Thyroid gland (tissue), 4 donors: ENCODE measurements at regions not wholly inside any gene's neighbourhood (a gene's known extent, or its start where the extent isn't known, plus 50 kb on each side); places are given as distances from the start of the nearest gene placed in this dataset.

Source experiments
- DNase-seq, 2 donors: peaks; one replicate each; pipeline ENCODE4 v3.0.0-alpha.2; 2019
- H3K27ac ChIP-seq, 3 donors: fragments of 200-600 bp; sonication (generic); 1 replicate in 2 of 3; 2 replicates in 1 of 3; pipeline ENCODE4 v1.5.1; 2016 to 2019; ENCODE audit warnings: mild to moderate bottlenecking in 1 of 3, moderate library complexity in 1 of 3
- H3K27me3 ChIP-seq: fragments of 200-600 bp; sonication (generic); one replicate; pipeline ENCODE4 v1.5.1; 2019
- H3K36me3 ChIP-seq, 2 donors: fragments of 200-600 bp; sonication (generic); one replicate each; pipeline ENCODE4 v1.5.1; 2016 to 2019
- H3K4me1 ChIP-seq, 2 donors: fragments of 200-600 bp; sonication (generic); one replicate each; pipeline ENCODE4 v1.5.1; 2017 to 2019
- H3K4me3 ChIP-seq, 3 donors: fragments of 200-600 bp; sonication (generic); replicated peaks in 1 of 3; 1 replicate in 2 of 3; 2 replicates in 1 of 3; pipeline ENCODE4 v1.5.1; 2016; ENCODE audit warnings: mild to moderate bottlenecking in 1 of 3
- H3K9me3 ChIP-seq: fragments of 200-600 bp; sonication (generic); one replicate; pipeline ENCODE4 v1.5.1; 2017
- POLR2A ChIP-seq, 2 donors: fragments of 450-650 bp; IDR thresholded peaks; one replicate each; pipeline ENCODE4 v1.6.1; 2017; ENCODE audit warnings: antibody characterized with exemption in 2 of 2, mild to moderate bottlenecking in 2 of 2, moderate library complexity in 1 of 2
- WGBS, 2 donors: methylation state at CpG; one replicate each; pipeline ENCODE4 v1.1.5; 2017; 5-methylcytosine and 5-hydroxymethylcytosine counted together
- intact Hi-C: fragments of 100-400 bp; cut with DNase I; formaldehyde crosslinking; loops from one replicate; pipeline ENCODE4 v1.15.1; 2023
- TF ChIP-seq, protein P1 (sequence below), 6 experiments: fragments of 200-600 bp in 3 of 6; fragments of 450-650 bp in 3 of 6; sonication (generic) in 3 of 6; IDR thresholded peaks; one replicate each; pipeline ENCODE4 v1.5.1; 2016 to 2019; ENCODE audit warnings: antibody characterized with exemption in 6 of 6, mild to moderate bottlenecking in 2 of 6, inconsistent platforms in 1 of 6, moderate library complexity in 1 of 6

GRCh38 chr9:115412656-115413055 lies 294.7 kb upstream of the TNC start:
- Histone ChIP-seq H3K4me3 (no peak overlapping the region), H3K4me1 (no peaks in the 10 kb centered on the region), H3K27me3 (no peaks in the 10 kb centered on the region), H3K27ac (no peak overlapping the region), H3K9me3 (no peaks in the 10 kb centered on the region), H3K36me3 (no peaks in the 10 kb centered on the region)
- no peak for DNase-seq
- intact Hi-C loops = no loop called here
- TF ChIP-seq, protein P1, sequence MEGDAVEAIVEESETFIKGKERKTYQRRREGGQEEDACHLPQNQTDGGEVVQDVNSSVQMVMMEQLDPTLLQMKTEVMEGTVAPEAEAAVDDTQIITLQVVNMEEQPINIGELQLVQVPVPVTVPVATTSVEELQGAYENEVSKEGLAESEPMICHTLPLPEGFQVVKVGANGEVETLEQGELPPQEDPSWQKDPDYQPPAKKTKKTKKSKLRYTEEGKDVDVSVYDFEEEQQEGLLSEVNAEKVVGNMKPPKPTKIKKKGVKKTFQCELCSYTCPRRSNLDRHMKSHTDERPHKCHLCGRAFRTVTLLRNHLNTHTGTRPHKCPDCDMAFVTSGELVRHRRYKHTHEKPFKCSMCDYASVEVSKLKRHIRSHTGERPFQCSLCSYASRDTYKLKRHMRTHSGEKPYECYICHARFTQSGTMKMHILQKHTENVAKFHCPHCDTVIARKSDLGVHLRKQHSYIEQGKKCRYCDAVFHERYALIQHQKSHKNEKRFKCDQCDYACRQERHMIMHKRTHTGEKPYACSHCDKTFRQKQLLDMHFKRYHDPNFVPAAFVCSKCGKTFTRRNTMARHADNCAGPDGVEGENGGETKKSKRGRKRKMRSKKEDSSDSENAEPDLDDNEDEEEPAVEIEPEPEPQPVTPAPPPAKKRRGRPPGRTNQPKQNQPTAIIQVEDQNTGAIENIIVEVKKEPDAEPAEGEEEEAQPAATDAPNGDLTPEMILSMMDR (IDR thresholded peaks at IDR 0.05) = no peak
- no peak for TF ChIP-seq POLR2A (IDR thresholded peaks at IDR 0.05)

GRCh38 chr9:115413304-115413703 lies 295.3 kb upstream of the TNC start:
- Histone ChIP-seq H3K4me1 (no peaks in the 10 kb centered on the region), H3K4me3 (no peak overlapping the region), H3K27ac (no peak overlapping the region), H3K27me3 (no peaks in the 10 kb centered on the region), H3K9me3 (no peaks in the 10 kb centered on the region), H3K36me3 (no peaks in the 10 kb centered on the region)
- intact Hi-C loops = no loop called here
- TF ChIP-seq, protein P1 (IDR thresholded peaks at IDR 0.05) = no peak
- TF ChIP-seq POLR2A (IDR thresholded peaks at IDR 0.05) = no peak
- DNase-seq = no peak

DNA sequence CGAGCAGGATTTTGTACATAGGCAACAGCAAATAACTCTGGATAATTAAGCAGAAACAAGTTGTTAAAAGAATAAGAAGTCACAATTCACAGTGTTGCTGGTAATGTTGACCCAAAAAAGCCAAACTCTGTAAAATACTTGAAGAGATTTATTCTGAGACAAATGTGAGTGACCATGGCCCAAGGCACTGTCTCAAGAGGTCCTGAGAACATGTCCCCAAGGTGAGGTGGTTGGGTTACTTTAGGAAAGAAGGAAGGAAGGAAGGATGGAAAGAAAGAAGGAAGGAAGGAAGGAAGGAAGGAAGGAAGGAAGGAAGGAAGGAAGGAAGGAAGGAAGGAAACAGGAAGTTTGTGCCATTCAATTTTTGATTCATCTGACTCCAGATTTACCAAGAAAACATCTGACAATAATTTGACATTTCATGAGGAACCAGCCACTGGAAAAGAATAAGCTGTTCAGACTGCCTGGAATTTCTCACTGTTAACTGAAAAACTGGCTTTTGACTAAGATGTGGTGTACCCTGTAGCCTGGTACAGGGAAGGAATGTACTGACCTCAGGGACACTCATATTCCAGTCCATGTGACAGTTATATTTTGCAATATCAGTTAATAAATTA lies 295.9 kb upstream of the TNC start:
- H3K4me1 ChIP-seq = no peaks in the 10 kb centered on the region
- no peak overlapping the region for H3K4me3 ChIP-seq
- DNase-seq = no peak
- TF ChIP-seq POLR2A (IDR thresholded peaks at IDR 0.05) = no peak
- TF ChIP-seq, protein P1 (IDR thresholded peaks at IDR 0.05) = no peak
- H3K27ac ChIP-seq = no peak overlapping the region
- no peaks in the 10 kb centered on the region for H3K36me3 ChIP-seq
- H3K27me3 ChIP-seq = no peaks in the 10 kb centered on the region
- intact Hi-C loops = no loop called here
- no peaks in the 10 kb centered on the region for H3K9me3 ChIP-seq
- WGBS, 2 donors = 63 to 67% methylated on average over 1 of the region's 1 CpG

GRCh38 chr9:115414561-115414960 lies 296.6 kb upstream of the TNC start:
- Histone ChIP-seq H3K4me3 (no peak overlapping the region), H3K4me1 (no peaks in the 10 kb centered on the region), H3K27me3 (no peaks in the 10 kb centered on the region), H3K9me3 (no peaks in the 10 kb centered on the region), H3K27ac (no peak overlapping the region), H3K36me3 (no peaks in the 10 kb centered on the region)
- WGBS, 2 donors = 83 to 84% methylated on average over 1 of the region's 1 CpG
- no peak for DNase-seq
- intact Hi-C loops = no loop called here
- no peak for TF ChIP-seq POLR2A (IDR thresholded peaks at IDR 0.05)
- TF ChIP-seq, protein P1 (IDR thresholded peaks at IDR 0.05) = no peak

- Histone ChIP-seq H3K36me3 (no peaks in the 10 kb centered on the region), H3K9me3 (no peaks in the 10 kb centered on the region), H3K4me1 (no peaks in the 10 kb centered on the region), H3K4me3 (no peak overlapping the region), H3K27me3 (no peaks in the 10 kb centered on the region), H3K27ac (no peak overlapping the region)
- 27 to 33% methylated on average over 3 of the region's 3 CpGs for WGBS, 2 donors
- intact Hi-C loops = no loop called here
- TF ChIP-seq, protein P1 (IDR thresholded peaks at IDR 0.05) = no peak
- no peak for TF ChIP-seq POLR2A (IDR thresholded peaks at IDR 0.05)
- no peak for DNase-seq
Measured at GRCh38 chr9:115415450-115415849, 297.5 kb upstream of the TNC start.
